Osteoblast (primary cell): ENCODE measurements at regions not wholly inside any gene's neighbourhood (a gene's known extent, or its start where the extent isn't known, plus 50 kb on each side); places are given as distances from the start of the nearest gene placed in this dataset.

Experiments
- DNase-seq: peaks from one replicate; pipeline ENCODE4 v3.0.0; 2011; ENCODE audit warnings: low spot score, mixed read lengths; ENCODE audit not compliant: insufficient read length; ENCODE audit errors: missing footprints
- H2AFZ ChIP-seq: 2 replicates; pipeline ENCODE4 v1.6.0; 2011; ENCODE audit warnings: mild to moderate bottlenecking, low read length
- H3K27ac ChIP-seq: 2 replicates; pipeline ENCODE4 v1.5.1; 2011; ENCODE audit warnings: mild to moderate bottlenecking, low read depth, low read length, moderate library complexity
- H3K27me3 ChIP-seq: 2 replicates; pipeline ENCODE4 v1.6.0; 2012; ENCODE audit warnings: mild to moderate bottlenecking, control low read depth, inconsistent platforms, low read length, moderate library complexity; ENCODE audit not compliant: insufficient read depth
- H3K36me3 ChIP-seq: 2 replicates; pipeline ENCODE4 v1.5.1; 2011; ENCODE audit warnings: mild to moderate bottlenecking, low read length, control low read depth, moderate library complexity; ENCODE audit not compliant: insufficient read depth
- H3K4me1 ChIP-seq: 2 replicates; pipeline ENCODE4 v1.5.1; 2011; ENCODE audit warnings: mild to moderate bottlenecking, low read length, control low read depth, moderate library complexity; ENCODE audit not compliant: insufficient read depth
- H3K4me2 ChIP-seq: 2 replicates; pipeline ENCODE4 v1.6.0; 2011; ENCODE audit warnings: mild to moderate bottlenecking, low read length; ENCODE audit not compliant: insufficient read depth
- H3K4me3 ChIP-seq: fragments of 200-600 bp; sonication (generic); 3 replicates; pipeline ENCODE4 v1.5.1; 2012; ENCODE audit warnings: mild to moderate bottlenecking, low read length, inconsistent platforms; ENCODE audit not compliant: insufficient read depth
- H3K79me2 ChIP-seq: 2 replicates; pipeline ENCODE4 v1.6.0; 2012; ENCODE audit warnings: mild to moderate bottlenecking, low read length, control low read depth, inconsistent platforms; ENCODE audit not compliant: insufficient read depth
- H3K9me3 ChIP-seq: 2 replicates; pipeline ENCODE4 v1.5.1; 2011; ENCODE audit warnings: low read depth, low read length, control low read depth
- H4K20me1 ChIP-seq: 2 replicates; pipeline ENCODE4 v1.6.0; 2012; ENCODE audit warnings: mild to moderate bottlenecking, low read length, control low read depth; ENCODE audit not compliant: insufficient read depth
- TF ChIP-seq, protein P1 (sequence below): IDR thresholded peaks from 2 replicates; pipeline ENCODE4 v1.5.1; 2011; ENCODE audit warnings: mild to moderate bottlenecking, low read depth, low read length, moderate library complexity; ENCODE audit errors: extremely low read depth

DNA sequence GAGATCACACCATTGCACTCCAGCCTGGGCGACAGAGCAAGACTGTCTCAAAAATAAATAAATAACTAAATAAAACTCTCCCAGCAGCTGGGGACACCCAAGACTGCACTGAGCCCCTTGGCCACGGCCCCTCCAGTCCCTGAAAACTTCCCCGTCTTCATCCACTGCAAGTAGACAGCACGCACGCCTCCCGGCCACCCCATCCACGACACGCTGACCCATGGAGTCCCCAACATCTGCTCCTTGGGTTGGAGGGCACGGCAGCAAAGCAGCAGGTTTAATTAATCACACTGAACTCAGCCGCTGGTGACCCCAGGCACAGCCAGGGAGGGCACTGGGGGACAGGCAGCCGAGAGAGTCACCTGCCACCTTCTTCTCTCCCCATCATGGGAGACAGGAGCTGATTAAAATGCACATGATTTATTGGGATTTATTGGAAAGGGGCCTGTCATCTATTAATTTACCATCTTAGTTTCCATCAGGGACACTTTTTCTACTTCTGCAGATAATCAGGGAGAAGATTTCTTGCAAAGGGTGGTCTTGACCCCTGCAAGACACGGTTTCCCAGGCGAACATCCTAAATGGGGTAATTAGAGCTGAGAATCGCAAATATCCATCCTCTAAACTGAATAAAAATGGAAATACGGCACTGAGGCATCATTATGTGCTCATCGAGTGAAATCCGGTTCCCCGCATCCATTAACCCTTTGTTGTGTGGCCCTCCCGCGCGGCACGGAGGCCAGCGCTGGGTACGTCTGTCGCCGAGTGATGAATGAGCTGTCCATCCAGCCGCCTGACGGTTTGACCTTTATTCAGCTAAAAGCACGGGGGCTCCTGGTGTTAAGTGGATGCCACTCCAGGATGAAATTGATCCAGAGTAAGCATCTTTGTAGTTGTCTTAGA lies 178.3 kb downstream of the BRD1 start:
- H3K79me2 ChIP-seq = no peaks in the 10 kb centered on the region
- DNase-seq = no peak
- H3K27me3 ChIP-seq = no peaks in the 10 kb centered on the region
- no peaks in the 10 kb centered on the region for H3K4me1 ChIP-seq
- TF ChIP-seq, protein P1, sequence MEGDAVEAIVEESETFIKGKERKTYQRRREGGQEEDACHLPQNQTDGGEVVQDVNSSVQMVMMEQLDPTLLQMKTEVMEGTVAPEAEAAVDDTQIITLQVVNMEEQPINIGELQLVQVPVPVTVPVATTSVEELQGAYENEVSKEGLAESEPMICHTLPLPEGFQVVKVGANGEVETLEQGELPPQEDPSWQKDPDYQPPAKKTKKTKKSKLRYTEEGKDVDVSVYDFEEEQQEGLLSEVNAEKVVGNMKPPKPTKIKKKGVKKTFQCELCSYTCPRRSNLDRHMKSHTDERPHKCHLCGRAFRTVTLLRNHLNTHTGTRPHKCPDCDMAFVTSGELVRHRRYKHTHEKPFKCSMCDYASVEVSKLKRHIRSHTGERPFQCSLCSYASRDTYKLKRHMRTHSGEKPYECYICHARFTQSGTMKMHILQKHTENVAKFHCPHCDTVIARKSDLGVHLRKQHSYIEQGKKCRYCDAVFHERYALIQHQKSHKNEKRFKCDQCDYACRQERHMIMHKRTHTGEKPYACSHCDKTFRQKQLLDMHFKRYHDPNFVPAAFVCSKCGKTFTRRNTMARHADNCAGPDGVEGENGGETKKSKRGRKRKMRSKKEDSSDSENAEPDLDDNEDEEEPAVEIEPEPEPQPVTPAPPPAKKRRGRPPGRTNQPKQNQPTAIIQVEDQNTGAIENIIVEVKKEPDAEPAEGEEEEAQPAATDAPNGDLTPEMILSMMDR = no peak
- H3K9me3 ChIP-seq = no peaks in the 10 kb centered on the region
- no peak overlapping the region for H3K4me2 ChIP-seq
- no peaks in the 10 kb centered on the region for H3K36me3 ChIP-seq
- H3K27ac ChIP-seq = no peak overlapping the region
- no peak overlapping the region for H3K4me3 ChIP-seq
- H2AFZ ChIP-seq = no peak overlapping the region
- H4K20me1 ChIP-seq = no peaks in the 10 kb centered on the region

DNA sequence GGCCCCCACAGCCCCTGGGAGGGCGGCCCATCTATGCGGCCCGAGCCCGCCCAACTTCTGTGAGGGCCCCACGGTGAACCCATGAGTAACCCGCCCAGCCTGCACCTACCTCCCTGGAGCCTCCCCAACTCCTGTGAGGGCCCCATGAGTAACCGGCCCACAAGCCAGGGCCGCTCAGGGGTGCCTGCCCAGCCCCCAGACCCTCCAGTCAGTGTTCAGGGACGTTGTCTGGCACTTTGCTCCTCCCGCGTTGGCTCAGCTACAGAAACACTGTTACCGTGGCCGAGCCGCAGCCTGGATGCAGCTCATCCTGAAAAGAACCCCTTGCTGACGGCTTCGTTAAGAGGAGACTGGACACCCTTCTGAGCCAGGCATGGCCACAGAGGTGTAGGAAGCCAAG lies 179.6 kb downstream of the BRD1 start:
- no peak for DNase-seq
- Histone ChIP-seq H3K4me2 (no peak overlapping the region), H3K79me2 (no peaks in the 10 kb centered on the region), H3K4me3 (no peak overlapping the region), H3K4me1 (no peaks in the 10 kb centered on the region), H3K36me3 (no peaks in the 10 kb centered on the region), H2AFZ (no peak overlapping the region), H3K9me3 (no peaks in the 10 kb centered on the region), H3K27ac (no peak overlapping the region), H4K20me1 (no peaks in the 10 kb centered on the region), H3K27me3 (no peaks in the 10 kb centered on the region)
- TF ChIP-seq, protein P1 = no peak

DNA sequence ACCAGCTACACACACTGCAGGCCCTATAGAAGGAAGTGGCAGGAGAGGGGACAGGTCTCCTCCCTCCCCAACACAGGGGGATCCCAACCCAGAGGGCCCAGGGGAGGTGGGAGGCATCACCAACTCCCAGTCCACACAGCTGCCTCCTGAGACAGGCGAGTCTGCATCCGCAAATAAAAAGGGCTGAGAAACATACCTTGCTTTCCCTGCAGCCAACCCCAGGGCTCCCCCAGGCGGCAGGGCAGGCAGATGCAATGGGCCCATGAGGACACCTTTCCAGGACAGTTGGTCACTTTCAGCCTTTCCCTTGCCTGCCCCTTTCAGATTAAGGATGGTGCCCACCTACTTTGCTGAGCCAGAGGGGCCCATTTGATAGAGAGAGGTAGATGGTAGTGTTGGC lies 180.0 kb downstream of the BRD1 start:
- Histone ChIP-seq H3K36me3 (no peaks in the 10 kb centered on the region), H3K4me2 (no peak overlapping the region), H3K27me3 (no peaks in the 10 kb centered on the region), H2AFZ (no peak overlapping the region), H4K20me1 (no peaks in the 10 kb centered on the region), H3K4me3 (no peak overlapping the region), H3K27ac (no peak overlapping the region), H3K9me3 (no peaks in the 10 kb centered on the region), H3K79me2 (no peaks in the 10 kb centered on the region), H3K4me1 (no peaks in the 10 kb centered on the region)
- TF ChIP-seq, protein P1 = no peak
- DNase-seq = no peak

DNA sequence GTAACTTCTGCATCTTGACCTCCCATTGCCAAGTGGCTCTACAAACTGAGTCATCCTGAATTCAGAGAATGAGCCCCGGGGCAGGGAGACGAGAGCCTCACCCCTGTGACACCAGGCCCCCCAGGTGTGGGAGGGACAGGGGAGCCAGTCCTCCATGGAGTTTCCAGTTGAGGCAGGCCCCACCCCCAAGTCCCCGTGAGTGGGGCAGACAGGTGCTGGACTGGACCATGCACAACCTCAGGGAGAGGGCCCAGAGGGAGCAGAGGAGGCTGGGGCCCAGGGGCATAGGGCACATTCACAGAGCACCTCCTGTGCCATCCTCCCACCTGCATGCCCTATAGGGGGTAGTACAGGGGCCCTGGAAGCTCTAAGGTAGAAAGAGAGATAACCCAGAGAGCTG lies 180.8 kb downstream of the BRD1 start:
- Histone ChIP-seq H3K27me3 (no peaks in the 10 kb centered on the region), H4K20me1 (no peaks in the 10 kb centered on the region), H3K79me2 (no peaks in the 10 kb centered on the region), H3K4me1 (no peaks in the 10 kb centered on the region), H2AFZ (no peak overlapping the region), H3K4me3 (no peak overlapping the region), H3K27ac (no peak overlapping the region), H3K9me3 (no peaks in the 10 kb centered on the region), H3K36me3 (no peaks in the 10 kb centered on the region), H3K4me2 (no peak overlapping the region)
- TF ChIP-seq, protein P1 = no peak
- DNase-seq = no peak
